ENCODE measurements at regions not wholly inside any gene's neighbourhood (a gene's known extent, or its start where the extent isn't known, plus 50 kb on each side); places are given as distances from the start of the nearest gene placed in this dataset. TPM values are rescaled to one million over a fixed set of nuclear protein-coding genes. Genes with fewer than 3 reads are reported as not detected.

DNA sequence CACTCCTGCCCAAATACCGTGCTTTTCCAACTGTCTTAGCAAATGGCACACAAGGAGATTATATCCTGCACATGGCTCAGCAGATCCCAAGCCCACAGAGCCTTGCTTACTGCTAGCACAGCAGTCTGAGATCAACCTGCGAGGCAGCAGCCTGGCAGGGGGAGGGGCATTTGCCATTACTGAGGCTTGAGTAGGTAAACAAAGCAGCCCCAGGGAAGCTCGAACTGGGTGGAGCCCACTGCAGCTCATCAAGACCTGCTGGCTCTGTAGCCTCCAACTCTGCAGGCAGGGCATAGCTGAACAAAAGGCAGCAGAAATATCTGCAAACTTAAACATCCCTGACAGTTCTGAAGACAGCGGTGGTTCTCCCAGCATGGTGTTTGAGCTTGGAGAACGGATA, 70.1 kb upstream of the PTBP2 start:
- Histone ChIP-seq H3K79me2 (ENCODE audit: insufficient read depth, low read length) (no peaks in the 10 kb centered on the region), H3K27ac (ENCODE audit: low read depth, low read length) (no peak overlapping the region), H4K20me1 (ENCODE audit: insufficient read depth, low read length) (no peaks in the 10 kb centered on the region), H3K27me3 (ENCODE audit: insufficient read depth, low read length) (no peaks in the 10 kb centered on the region), H3K4me3 (ENCODE audit: insufficient read depth, low read length) (no peak overlapping the region), H3K9me3 (ENCODE audit: low read depth, low read length) (no peaks in the 10 kb centered on the region), H3K4me2 (ENCODE audit: insufficient read depth, low read length) (no peak overlapping the region), H2AFZ (ENCODE audit: low read length) (no peak overlapping the region), H3K36me3 (ENCODE audit: insufficient read depth, low read length) (no peaks in the 10 kb centered on the region), H3K4me1 (ENCODE audit: insufficient read depth, low read length) (no peaks in the 10 kb centered on the region)
- TF ChIP-seq, protein P1, sequence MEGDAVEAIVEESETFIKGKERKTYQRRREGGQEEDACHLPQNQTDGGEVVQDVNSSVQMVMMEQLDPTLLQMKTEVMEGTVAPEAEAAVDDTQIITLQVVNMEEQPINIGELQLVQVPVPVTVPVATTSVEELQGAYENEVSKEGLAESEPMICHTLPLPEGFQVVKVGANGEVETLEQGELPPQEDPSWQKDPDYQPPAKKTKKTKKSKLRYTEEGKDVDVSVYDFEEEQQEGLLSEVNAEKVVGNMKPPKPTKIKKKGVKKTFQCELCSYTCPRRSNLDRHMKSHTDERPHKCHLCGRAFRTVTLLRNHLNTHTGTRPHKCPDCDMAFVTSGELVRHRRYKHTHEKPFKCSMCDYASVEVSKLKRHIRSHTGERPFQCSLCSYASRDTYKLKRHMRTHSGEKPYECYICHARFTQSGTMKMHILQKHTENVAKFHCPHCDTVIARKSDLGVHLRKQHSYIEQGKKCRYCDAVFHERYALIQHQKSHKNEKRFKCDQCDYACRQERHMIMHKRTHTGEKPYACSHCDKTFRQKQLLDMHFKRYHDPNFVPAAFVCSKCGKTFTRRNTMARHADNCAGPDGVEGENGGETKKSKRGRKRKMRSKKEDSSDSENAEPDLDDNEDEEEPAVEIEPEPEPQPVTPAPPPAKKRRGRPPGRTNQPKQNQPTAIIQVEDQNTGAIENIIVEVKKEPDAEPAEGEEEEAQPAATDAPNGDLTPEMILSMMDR (IDR thresholded peaks at IDR 0.05; ENCODE audit: extremely low read depth, low read depth, low read length): no peak
- no peak for DNase-seq (ENCODE audit: insufficient read length, low spot score, missing footprints)

DNA sequence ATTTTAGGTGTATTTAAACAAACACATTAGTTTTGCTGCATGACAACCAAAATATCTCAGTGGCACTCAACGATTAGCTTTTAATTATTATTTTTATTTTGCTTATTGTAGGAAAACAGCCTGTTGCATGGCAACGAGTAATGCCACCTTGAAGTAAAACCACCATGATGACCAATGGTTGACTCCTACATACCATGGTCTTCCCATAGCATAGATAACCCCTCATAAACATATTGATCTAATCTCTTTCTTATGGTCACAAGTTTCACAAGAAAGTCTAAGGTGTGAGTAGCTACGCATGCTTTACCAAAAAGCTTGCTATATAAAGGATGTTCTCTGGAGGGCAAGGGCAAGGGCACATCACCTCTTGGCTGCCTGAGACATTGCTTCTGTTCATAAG, 61.5 kb upstream of the PTBP2 start:
- TF ChIP-seq, protein P1 (IDR thresholded peaks at IDR 0.05; ENCODE audit: extremely low read depth, low read depth, low read length): no peak
- no peak overlapping the region for H2AFZ ChIP-seq (ENCODE audit: low read length)
- no peaks in the 10 kb centered on the region for H4K20me1 ChIP-seq (ENCODE audit: insufficient read depth, low read length)
- H3K79me2 ChIP-seq (ENCODE audit: insufficient read depth, low read length): no peaks in the 10 kb centered on the region
- DNase-seq (ENCODE audit: insufficient read length, low spot score, missing footprints): no peak
- H3K27me3 ChIP-seq (ENCODE audit: insufficient read depth, low read length): no peaks in the 10 kb centered on the region
- H3K9me3 ChIP-seq (ENCODE audit: low read depth, low read length): no peaks in the 10 kb centered on the region
- no peak overlapping the region for H3K27ac ChIP-seq (ENCODE audit: low read depth, low read length)
- H3K4me2 ChIP-seq (ENCODE audit: insufficient read depth, low read length): no peak overlapping the region
- peaks cover 8% of the 10 kb centered on the region for H3K4me1 ChIP-seq (ENCODE audit: insufficient read depth, low read length)
- no peak overlapping the region for H3K4me3 ChIP-seq (ENCODE audit: insufficient read depth, low read length)
- H3K36me3 ChIP-seq (ENCODE audit: insufficient read depth, low read length): no peaks in the 10 kb centered on the region

DNA sequence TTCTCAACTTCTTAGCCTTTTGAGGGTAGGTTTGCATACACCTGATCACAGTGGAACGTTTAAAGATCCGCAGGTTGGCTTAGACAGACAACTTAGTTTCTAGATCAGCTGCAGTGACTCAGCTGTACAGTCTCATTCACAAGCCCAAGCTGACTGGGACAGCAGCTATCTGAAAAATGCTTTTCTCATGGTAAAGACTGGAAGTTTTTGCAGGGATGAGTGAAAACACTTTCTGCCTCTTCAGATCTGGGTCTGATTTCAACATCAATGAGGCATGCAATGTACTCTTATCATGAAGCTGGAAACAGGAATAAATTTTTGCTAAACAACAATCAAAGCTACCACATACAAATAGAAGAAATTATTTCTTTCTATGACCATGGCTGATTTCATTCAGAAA, 61.1 kb upstream of the PTBP2 start:
- H3K4me2 ChIP-seq (ENCODE audit: insufficient read depth, low read length): no peak overlapping the region
- TF ChIP-seq, protein P1 (IDR thresholded peaks at IDR 0.05; ENCODE audit: extremely low read depth, low read depth, low read length): no peak

More for the DNA sequence above, 61.1 kb upstream of the PTBP2 start:
- Histone ChIP-seq H4K20me1 (ENCODE audit: insufficient read depth, low read length) (no peaks in the 10 kb centered on the region), H3K36me3 (ENCODE audit: insufficient read depth, low read length) (no peaks in the 10 kb centered on the region), H3K4me3 (ENCODE audit: insufficient read depth, low read length) (no peak overlapping the region), H3K9me3 (ENCODE audit: low read depth, low read length) (no peaks in the 10 kb centered on the region), H3K4me1 (ENCODE audit: insufficient read depth, low read length) (peaks cover 8% of the 10 kb centered on the region), H3K27me3 (ENCODE audit: insufficient read depth, low read length) (no peaks in the 10 kb centered on the region), H2AFZ (ENCODE audit: low read length) (no peak overlapping the region), H3K79me2 (ENCODE audit: insufficient read depth, low read length) (no peaks in the 10 kb centered on the region), H3K27ac (ENCODE audit: low read depth, low read length) (no peak overlapping the region)
- DNase-seq (ENCODE audit: insufficient read length, low spot score, missing footprints): no peak

Small RNA genes lying in the stretch of these regions (small RNA-seq; reads per million reads assigned to genes)
- not detected for gene RNU1-130P
